EH (cell line): ENCODE measurements at regions not wholly inside any gene's neighbourhood (a gene's known extent, or its start where the extent isn't known, plus 50 kb on each side); places are given as distances from the start of the nearest gene placed in this dataset.
"Not testable (repeated sequence)": the region's sequence is repeated elsewhere in the genome, so short reads cannot be mapped to it uniquely, and the experiment has no call there.

Source experiments
- DNase-seq: peaks from one replicate; pipeline ENCODE4 v3.0.0-alpha.2; 2015; ENCODE audit warnings: low read depth

DNA sequence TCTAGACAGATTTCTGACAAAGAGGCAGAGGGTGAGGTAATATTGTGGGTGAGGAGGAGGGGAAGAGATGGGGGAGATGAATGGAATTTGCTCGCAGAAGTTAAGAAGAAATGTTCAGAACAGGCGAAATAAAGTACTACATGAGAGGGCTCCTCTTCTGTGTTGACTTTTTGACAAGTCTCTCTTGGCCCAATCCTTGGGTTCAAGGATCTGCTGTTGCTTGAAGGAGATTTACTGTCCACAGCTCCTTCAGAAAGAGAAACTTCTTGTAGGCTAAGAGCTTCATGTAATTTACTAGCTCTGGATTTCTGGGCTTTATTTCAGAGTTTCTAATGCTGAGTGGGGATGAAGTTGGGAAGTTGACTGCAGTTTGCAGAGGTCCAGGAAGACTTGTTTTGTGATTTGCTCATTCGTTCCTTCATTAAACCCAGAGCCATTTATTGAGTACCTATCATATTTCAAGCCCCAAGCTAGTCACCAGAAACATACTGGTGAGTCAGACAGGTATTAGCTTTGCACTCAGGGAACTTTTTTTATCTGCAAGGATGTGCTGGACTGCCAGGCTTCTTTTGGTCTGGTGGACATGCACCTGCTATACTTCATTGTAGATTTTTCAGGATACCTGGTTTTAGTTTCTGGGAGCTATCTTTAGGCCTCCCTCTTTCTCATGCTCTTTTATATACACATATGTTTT lies 402.9 kb upstream of the CLINT1 start:
- DNase-seq: no peak

DNA sequence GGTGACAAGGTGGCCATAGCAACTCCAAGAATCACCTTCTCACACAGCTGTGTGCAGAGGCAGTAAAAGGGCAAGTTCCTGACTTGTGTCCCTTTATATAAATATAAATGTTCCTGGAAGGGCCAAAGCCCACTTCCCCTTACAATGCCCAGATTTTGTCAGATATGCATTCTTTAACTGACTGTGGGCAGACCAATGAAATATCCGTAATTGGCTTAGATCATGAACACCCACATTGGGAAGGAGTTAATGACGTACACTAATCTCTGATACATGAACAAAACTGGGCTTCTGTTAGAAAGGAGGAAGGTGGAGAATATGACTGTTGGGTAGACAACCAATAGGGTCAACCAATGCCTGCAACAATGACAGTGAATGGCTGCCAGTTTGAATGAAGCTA lies 397.2 kb upstream of the CLINT1 start:
- DNase-seq: no peak

DNA sequence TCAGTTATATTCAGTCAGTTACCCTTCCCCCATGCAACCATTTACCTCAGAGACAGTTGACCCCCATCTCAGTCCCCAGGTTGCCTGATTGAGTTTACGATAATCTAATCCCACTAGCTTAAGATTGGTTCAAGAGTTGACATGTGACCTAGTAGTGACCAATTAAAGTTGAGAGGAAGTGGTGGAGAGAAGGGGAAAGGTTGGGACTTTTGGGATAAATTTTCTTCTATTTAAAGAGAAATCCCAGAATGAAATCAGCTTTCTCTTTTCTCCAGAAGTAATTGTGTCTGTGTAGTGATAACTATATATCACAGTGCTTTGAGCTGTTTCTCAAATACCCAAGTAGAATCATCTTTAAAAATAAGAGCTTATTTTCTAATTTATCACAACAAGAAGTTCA lies 396.7 kb upstream of the CLINT1 start:
- DNase-seq: no peak

DNA sequence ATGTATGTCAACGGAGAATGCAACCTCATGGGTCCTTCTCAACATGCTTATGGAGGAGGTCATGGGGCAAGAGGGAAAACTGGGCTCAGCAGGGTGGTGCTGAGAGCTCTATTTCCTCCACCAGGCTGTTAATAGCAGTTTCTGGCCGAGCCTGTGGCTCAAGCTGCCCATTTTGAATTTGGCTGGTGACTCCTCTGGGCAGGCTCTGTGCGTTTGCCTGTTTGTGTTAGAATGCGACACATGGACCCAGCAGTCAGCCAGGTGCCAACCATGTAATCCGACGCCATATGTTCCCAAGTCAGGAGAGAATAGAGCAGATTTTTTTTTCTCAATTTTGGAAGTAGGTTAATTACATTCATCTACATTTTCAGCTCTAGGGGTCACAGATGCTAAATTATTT lies 387.7 kb upstream of the CLINT1 start:
- DNase-seq: no peak

DNA sequence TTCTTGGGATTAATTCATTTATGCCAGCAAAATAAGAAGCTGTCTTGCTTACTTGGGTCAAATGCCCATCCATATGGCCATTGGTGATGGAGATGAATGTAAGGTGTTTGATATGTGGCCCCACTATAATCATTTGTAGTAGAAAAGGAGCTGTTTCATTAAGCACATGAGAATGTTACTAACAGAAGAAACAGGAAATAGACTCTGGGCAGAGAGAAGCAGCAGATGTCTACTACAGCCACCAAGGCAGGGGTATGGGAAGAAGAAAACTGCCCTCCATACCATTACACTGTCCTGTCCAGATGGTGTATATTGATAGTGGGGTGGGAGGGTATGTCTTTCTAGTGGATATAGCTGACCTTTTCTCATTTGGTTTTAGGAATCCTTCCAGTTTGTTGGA lies 386.6 kb upstream of the CLINT1 start:
- DNase-seq: no peak

DNA sequence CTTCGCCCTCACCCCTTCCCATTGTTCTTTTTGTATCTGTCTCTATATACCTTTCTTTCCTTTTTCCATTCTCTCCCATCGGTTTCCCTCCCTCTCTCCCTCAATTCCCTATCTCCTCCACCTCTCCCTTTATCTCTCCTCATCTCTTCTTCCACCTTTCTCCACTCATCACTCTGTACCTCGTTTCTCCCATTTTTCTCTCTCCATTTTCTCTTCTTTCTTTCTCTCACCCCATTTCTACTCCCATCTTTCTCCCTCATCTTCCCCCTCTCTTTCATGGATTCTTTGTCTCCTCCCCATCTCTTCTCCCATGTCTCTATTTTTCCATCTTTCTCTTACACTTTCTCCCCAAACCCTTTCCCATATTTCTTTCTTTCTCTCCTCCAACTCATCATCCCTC lies 385.9 kb upstream of the CLINT1 start:
- DNase-seq: no peak

DNA sequence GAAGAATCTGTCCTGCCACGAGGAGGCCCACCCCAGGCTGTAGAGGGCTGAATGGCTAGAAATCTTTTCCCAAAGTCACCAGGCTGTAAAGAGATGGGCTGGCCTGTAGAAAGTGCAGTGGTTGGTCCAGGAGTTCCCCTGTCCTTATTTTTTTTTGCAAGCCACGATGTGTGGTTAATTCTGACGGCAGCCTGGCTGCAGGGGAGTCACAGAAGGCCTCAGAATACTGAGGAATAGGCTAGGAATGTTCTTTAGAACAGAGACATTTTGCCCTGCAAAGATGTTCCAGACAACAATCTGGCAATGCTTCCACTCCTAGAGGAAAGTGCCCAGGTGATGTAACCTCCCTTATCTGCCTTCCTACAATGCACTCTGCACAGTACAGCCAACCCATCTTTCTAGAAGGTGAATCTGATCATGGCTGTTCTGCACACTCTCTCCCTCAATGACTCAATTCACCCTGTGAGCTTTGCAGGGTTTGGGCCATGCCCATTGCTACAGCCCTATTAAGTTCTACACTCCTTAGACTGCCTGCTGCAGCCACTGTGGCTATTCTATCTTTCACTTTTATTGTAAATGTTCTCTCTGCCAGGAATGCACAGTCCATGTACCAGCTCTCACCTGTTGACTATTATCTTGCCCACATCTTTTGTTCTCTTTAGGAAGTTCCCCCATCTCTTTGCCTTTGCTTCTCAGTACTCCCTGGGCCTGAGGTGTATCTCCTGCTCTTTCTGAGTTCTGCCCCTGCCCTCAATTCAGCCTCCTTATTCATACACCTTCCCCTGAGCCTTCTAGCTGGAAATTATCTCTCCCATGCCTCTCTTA lies 377.8 kb upstream of the CLINT1 start:
- DNase-seq: no peak

DNA sequence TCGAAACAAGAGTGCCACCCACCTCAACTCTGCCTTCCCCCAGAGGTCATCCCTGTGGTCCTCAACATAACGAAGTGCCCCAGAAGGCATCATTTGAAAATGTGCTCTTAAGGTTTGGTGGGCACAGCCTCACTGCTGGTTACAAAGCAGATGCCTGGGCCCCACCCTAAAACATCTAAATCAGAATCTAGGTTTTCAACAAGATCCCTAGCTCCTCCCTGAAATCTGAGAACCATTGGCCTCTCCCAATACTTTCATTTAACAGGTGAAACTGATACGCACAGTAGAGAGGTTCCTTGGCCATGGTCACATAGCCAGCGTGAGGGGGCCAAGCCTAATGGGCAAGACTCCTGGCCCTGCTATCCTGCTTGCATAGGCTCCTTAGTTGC lies 376.2 kb upstream of the CLINT1 start:
- DNase-seq: no peak

DNA sequence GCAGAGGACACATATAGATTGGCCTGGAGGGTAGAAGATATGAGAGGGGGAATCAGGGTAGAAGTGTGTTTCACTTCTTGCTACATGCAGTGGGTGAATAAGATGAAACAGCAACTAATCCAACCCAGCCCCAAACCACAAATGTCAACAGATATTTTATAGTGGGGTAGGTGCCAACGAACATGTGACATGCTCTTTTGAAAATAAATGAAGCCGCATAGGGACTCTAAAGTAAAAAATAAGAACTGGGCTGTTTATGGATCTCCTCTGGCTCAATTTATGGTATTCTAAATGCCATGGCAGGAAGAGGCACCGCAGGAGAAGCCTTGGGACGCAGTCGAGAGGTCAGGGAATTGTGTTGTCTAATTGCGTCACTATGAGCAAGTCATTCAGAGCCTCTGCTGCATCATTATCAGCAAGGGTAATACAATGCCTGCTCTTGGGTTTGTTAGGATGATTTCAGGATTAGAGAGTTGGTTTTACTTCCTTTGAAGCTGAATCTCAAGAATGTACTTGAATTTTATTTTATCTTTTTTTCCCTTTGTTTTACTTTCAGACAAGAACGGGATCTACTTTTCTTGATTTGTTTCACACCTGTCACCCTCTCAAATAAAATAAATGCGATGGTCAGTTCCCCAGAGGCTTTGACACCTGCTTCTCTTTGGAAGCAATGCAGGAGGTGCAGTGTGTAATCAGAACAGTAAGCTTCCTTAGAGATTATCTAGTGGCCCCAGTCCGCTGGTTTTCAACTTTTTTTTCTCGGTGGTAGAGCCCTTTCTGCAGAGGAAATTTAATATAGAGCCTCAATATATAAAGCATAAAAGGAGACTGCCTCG lies 375.6 kb upstream of the CLINT1 start:
- DNase-seq: no peak

DNA sequence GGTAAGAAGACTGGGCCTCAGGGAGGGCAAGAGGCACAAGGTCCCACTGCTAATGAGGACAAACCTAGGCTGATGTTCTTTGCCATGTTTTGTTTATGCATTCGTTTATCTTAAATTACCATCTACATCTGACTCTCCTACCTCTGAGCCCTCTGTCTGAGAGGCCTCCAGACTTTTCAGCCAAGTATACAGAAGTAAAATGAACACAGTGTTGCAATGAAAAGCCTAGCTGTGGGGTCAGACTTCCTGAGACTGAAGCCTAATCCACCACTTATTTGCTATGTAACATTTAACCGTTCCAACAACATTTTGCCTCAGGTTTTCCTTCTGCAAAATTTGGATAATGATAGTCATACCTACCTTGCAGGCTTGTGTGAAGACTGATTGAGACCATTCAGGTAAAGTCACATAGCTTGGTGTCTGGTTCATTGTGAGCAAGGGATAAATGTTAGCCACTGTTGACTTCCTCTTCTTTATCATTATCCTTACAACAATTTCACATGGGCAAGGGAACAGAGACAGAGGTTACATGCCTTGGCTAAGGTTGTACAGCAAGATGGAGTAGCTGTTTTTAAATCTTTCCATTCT lies 374.9 kb upstream of the CLINT1 start:
- no peak for DNase-seq

DNA sequence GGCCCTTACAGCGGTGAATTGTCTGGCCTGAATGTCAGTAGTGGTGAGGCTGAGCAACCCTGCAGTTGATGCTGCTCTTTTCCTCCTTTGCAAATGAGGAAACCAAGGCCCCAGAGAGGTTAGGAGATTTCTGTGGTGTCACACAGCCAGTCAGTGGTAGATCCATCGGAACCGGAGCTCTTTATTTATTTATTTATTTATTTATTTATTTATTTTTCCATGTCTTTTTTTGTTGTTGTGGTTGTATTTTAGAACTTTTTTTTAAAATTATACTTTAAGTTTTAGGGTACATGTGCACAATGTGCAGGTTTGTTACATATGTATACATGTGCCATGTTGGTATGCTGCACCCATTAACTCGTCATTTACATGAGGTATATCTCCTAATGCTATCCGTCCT lies 368.4 kb upstream of the CLINT1 start:
- not testable (repeated sequence) for DNase-seq

DNA sequence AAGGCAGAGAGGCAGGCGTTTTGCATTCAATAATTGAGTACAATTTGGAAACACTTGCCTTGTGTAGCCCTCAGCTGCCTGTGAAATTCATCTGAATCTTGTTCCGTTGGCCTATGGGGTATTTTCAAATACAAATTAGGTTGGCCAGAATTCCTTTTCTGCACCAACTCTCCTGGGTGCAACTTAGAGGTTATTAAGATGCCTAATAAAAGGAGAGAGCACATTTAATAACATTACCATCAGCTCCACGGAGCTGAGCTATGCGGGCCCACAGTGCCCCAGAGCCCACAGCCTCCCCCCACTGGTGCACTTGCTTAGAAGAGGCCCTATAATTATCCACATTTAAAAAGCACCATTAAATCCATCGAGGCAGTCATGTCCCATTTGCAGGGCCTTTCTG lies 367.6 kb upstream of the CLINT1 start:
- DNase-seq: no peak

DNA sequence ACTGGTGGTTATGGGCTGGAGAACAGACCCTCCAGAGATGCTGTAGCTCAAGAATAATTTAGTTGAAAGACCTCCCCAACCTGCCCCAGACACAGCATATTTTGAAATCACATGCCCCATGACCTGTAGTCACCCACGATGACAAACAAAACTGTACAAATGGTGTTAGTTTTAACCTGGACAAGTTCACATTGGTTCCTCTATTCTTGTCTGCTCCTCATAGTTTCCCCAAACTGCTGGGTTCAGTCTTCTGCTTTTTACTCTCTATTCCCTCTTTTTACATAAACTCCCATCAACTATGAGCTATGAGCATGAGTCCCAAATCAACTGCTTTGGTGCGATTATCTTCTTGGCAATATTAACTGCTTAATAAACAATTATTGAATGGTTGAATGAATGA lies 365.3 kb upstream of the CLINT1 start:
- DNase-seq: no peak

DNA sequence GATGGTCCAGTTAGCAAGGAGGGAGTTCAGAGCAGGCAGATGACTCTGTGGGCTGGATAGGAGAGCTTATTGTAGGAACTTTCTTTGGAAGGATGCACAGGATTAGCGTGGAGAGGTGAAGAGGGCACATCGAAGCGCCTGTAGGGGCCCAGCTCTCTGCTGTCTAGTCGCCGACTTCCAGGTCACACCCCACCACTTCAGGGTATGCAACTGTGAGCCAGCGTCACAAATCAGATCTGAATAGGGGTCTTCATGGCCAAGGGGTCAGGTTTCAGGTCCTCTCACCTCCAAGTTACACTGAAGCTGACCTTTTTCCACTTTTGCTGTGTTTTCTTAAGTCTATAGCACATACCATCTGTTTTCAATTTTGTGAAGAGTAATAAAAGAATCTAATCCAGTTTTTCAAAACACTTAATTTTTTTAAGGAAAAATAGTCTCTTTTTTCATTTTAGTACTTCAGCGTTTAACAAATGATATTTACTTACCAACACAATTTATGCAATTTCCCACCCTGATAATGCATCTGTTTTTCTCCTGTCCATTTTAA lies 364.2 kb upstream of the CLINT1 start:
- DNase-seq: no peak

DNA sequence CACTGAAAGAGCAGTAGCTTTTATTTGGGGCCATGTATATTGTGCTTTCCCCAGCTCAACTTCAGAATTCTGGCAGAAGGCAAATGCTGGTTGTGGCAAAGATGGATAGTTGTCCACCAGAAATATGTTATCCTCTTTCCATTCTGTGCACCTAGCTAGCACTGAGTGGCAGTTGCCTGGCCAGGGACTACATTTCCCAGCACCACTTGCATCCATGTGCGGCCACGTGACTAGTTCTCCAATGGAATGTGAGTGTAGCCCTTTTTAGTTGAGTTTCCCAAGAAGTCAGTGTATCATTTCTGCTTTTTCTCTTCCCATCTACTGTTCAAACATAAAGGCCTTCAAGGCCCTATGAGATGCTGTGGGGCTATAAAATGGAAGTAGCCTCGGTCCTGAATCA lies 354.0 kb upstream of the CLINT1 start:
- DNase-seq: peak; percentile 16

DNA sequence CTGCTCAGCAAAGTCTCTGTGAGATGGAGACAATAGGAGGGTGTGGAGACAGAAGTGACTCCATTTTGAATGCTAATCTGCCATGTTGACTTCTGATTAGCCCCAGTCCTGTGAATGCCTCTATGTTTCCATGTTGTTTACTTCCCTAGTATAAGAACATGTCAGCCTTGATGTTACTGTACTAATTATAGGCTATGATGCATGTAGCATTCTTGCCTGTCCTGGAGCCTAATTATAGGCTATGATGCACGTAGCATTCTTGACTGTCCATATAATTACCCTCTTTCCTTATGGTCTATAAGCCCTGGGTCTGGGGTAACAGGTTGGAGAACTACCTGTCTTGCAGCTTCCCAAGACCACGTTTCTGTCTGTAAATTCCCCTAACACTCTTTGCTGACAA lies 353.3 kb upstream of the CLINT1 start:
- no peak for DNase-seq

DNA sequence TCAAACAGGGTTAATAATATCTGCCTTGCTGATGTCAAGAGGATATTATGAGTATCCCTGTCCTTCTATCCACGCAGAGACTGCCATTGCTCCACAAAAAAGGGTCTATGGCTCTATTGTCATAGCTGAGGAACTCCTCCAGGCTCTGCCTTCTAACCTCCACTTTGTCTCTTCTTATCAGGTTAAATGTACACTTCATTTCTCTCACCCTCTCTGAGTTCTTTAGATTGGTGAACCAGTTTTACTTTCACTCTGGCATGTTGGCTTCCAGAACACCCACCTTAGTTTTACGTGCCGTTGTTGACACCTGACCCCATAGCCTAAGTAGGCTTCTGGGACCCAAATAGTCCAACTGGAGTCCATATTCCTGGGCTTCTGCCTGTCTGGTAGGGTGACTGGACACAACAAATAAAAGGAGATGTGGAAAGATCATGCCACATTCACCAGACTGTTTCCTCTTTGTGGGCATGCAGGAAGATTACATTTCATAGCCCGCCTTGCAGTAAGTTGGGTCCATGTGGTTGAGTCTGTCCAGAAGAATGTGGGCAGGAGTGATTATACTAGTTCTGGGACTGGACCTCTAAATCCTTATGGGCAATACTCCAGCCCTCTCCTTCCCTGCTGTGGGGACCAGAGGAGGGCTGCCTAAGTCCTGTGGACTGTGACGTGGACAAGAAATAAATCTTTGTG lies 350.4 kb upstream of the CLINT1 start:
- DNase-seq: no peak

DNA sequence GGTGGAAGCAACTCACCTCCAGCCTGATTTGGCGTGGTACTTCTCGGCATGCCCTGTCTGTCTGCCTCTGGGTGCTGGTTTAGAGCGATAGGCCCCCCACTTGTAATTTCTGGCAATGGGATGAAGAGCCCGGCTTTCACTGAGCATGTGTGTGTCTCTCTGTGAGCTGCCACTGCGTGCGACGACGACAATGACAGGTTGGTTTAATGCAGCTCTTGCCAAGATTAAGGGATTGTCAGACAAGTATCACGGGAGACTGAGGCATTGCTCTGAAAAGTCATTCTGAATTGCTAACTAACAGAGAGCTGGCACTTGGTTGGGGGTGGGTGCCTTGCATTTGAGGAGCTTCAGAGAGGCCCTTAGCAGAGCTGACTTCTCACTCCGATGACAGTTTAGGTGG lies 348.8 kb upstream of the CLINT1 start:
- no peak for DNase-seq

DNA sequence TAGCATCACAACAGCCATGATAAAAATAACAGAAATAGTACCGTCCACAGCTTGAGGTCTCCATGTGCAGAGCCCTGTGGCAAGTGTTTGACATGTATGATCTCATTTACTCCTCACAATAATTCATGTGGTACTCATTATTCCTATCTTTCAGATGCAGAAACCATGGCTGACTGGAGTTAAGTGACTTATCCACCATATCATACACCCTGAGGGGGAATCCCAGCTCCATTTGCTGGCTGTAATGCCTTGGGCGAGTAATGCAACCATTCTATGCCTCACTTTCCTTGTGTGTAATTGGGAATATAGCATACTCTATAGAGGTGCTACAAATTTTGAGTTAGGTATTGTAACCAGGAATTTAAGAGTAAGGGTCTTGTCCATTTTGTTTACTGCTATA lies 347.0 kb upstream of the CLINT1 start:
- no peak for DNase-seq

DNA sequence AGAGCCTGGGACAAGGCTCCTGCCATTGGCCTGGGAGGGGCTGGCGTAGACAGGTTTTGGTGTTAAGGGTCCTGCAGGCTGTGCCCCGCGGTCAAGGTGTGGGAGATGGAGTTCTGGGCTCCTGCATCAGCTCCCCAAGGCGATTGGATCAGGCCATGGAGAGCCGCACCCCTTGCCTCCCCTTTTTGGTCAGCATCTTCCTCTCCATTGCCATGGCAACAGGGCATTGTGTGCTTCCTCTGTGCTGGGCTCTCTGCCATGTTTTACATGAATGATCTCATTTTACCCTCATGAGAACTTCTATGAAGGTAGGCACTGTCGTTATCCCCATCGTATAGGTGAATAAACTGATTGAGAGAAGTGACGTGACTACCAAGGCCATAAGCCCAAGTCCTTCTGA lies 344.3 kb upstream of the CLINT1 start:
- peak; percentile 1 for DNase-seq

DNA sequence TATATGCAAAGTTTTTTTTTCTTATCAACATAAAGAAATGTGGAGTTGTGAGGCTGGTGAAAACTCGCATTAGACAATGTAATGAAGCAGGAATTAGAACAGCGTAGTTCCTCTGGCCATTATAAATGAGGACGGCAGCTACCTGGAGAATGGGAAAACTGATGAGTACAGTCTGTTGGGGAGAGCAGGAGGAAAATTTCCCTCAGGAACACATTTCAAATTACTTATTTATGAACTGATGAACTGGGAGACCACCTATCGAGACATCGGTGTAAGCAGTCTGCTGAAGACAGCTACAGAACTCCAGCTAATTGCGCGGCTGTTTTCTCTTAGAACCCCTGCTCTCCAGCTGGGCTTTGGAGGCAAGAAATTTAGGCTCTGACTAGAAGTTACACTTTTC lies 343.9 kb upstream of the CLINT1 start:
- no peak for DNase-seq

DNA sequence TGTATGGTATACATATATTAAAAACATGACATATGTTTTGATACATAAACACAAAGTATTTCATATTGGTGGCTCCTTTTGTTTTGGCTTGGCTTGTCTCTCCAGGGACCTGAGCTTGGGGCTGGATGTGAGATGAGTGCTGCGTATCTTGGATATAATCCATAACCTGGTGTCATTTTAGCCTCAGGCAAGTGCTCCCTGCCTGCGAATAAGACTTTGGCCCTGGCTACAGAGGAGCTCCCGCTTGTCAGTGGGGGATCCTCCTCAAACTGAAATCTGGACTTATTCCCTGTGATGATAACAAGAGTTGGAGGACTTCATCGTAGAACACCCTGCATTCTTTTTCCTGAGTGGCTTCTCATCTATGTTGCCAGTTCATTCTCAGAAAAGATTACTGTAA lies 341.7 kb upstream of the CLINT1 start:
- no peak for DNase-seq
